HCT116 (cell line): ENCODE measurements at regions not wholly inside any gene's neighbourhood (a gene's known extent, or its start where the extent isn't known, plus 50 kb on each side); places are given as distances from the start of the nearest gene placed in this dataset.

ENCODE experiments used
- ATAC-seq: fragments of 200-7000 bp; cut with Tn5 transposase; 2 replicates; pipeline ENCODE4 v1.9.1; 2020; ENCODE audit warnings: mild to moderate bottlenecking, moderate library complexity
- BruUV-seq: library from RNA; stranded (reverse); fragments of 400-500 nt; replicated peaks from 2 replicates; lab custom pipeline; 2021; lab: Mats Ljungman, UMichigan
- CTCF ChIA-PET: fragments of 300-600 bp; sonication (Branson Sonifier 250); formaldehyde crosslinking; loops from one replicate; lab custom pipeline; 2021; ENCODE audit warnings: antibody characterized with exemption; lab: Charles Lee
- POLR2A ChIA-PET: fragments of 300-600, 350-600 bp; sonication (Branson Sonifier 250); formaldehyde crosslinking; loops from one replicate; lab custom pipeline; 2021; ENCODE audit warnings: antibody characterized with exemption; lab: Charles Lee
- RAD21 ChIA-PET, 2 experiments: fragments of 300-600 bp; sonication (Branson Sonifier 250); formaldehyde crosslinking; loops; one replicate each; lab custom pipeline; 2023; ENCODE audit warnings: low total read pairs in 2 of 2; ENCODE audit not compliant: uncharacterized antibody in 2 of 2, unreplicated experiment in 2 of 2, low non-redundant PET in 1 of 2; lab: Charles Lee
- DNase-seq: peaks from one replicate; pipeline ENCODE4 v3.0.0-alpha.2; 2010; ENCODE audit warnings: low read depth, low spot score
- H2AFZ ChIP-seq: fragments of 200-600 bp; shearing (Covaris generic), sonication (generic); 2 replicates; pipeline ENCODE4 v1.6.1; 2017; ENCODE audit warnings: low read depth, mixed run types, mixed read lengths, antibody characterized with exemption, low read length; ENCODE audit not compliant: poor library complexity, severe bottlenecking
- H3K27ac ChIP-seq: 2 replicates; pipeline ENCODE4 v1.5.1; 2012; ENCODE audit warnings: low read depth, low read length
- H3K27me3 ChIP-seq: fragments of 200-600 bp; sonication (generic); 2 replicates; pipeline ENCODE4 v1.6.1; 2016; ENCODE audit warnings: mixed run types, low read length, mixed read lengths; ENCODE audit not compliant: insufficient read depth
- H3K36me3 ChIP-seq, 2 experiments: fragments of 200-500 bp in 1 of 2; fragments of 200-600 bp in 1 of 2; sonication (Bioruptor generic) in 1 of 2; sonication (generic) in 1 of 2; 2 replicates each; pipeline versions ENCODE4 v1.5.1 to v1.6.1; 2014 to 2016; ENCODE audit warnings: low read length in 2 of 2, inconsistent platforms in 1 of 2, mixed read lengths in 1 of 2, mixed run types in 1 of 2; ENCODE audit not compliant: insufficient read depth in 2 of 2, control insufficient read depth in 1 of 2
- H3K4me1 ChIP-seq, 2 experiments: fragments of 200-600 bp in 1 of 2; sonication (generic) in 1 of 2; 2 replicates each; pipeline versions ENCODE4 v1.5.1 to v1.6.1; 2012 to 2017; ENCODE audit warnings: low read length in 2 of 2, inconsistent platforms in 1 of 2, mild to moderate bottlenecking in 1 of 2, mixed read lengths in 1 of 2, mixed run types in 1 of 2, moderate library complexity in 1 of 2; ENCODE audit not compliant: insufficient read depth in 2 of 2, control insufficient read depth in 1 of 2
- H3K4me2 ChIP-seq: fragments of 200-600 bp; sonication (generic); 2 replicates; pipeline ENCODE4 v1.6.1; 2017; ENCODE audit warnings: mixed run types, low read length, mixed read lengths
- H3K4me3 ChIP-seq, 2 experiments: fragments of 200-600 bp in 1 of 2; sonication (generic) in 1 of 2; replicated peaks in 1 of 2; 2 replicates each; pipeline ENCODE4 v1.5.1; 2011 to 2016; ENCODE audit warnings: low read length in 2 of 2, control low read depth in 1 of 2, low read depth in 1 of 2, mild to moderate bottlenecking in 1 of 2, mixed read lengths in 1 of 2, mixed run types in 1 of 2
- H3K79me2 ChIP-seq: fragments of 200-600 bp; sonication (generic); 2 replicates; pipeline ENCODE4 v1.6.1; 2017; ENCODE audit warnings: mild to moderate bottlenecking, mixed run types, low read length, moderate library complexity, mixed read lengths; ENCODE audit not compliant: insufficient read depth
- H3K9ac ChIP-seq: fragments of 200-600 bp; sonication (generic); 2 replicates; pipeline ENCODE4 v1.6.1; 2016; ENCODE audit warnings: low read length, mixed read lengths
- H3K9me2 ChIP-seq: fragments of 200-600 bp; sonication (generic), shearing (Covaris generic); 2 replicates; pipeline ENCODE4 v1.6.1; 2017; ENCODE audit warnings: mixed run types, mild to moderate bottlenecking, moderate library complexity; ENCODE audit not compliant: insufficient read depth
- H3K9me3 ChIP-seq, 2 experiments: fragments of 200-500 bp in 1 of 2; fragments of 200-600 bp in 1 of 2; sonication (Bioruptor generic) in 1 of 2; sonication (generic) in 1 of 2; 2 replicates each; pipeline ENCODE4 v1.6.1; 2014 to 2017; ENCODE audit warnings: low read length in 2 of 2, mixed read lengths in 2 of 2, inconsistent platforms in 1 of 2, low read depth in 1 of 2, mild to moderate bottlenecking in 1 of 2, mixed run types in 1 of 2, moderate library complexity in 1 of 2; ENCODE audit not compliant: control insufficient read depth in 1 of 2, insufficient read depth in 1 of 2
- H4K20me1 ChIP-seq: fragments of 200-600 bp; sonication (generic), shearing (Covaris generic); 2 replicates; pipeline ENCODE4 v1.6.1; 2017; ENCODE audit warnings: mixed run types, mild to moderate bottlenecking, moderate library complexity; ENCODE audit not compliant: insufficient read depth
- CBX3 ChIP-seq: IDR thresholded peaks from 2 replicates; pipeline ENCODE4 v1.6.1; 2012; ENCODE audit warnings: low read depth
- CTCF ChIP-seq, 3 experiments: fragments of 200-600 bp in 1 of 3; sonication (generic) in 1 of 3; IDR thresholded peaks in 2 of 3; conservative IDR thresholded peaks in 1 of 3; 2 replicates each; pipeline ENCODE4 v1.5.1; 2012 to 2017; ENCODE audit warnings: low read depth in 2 of 3, low read length in 2 of 3, antibody characterized with exemption in 1 of 3, borderline replicate concordance in 1 of 3, control low read depth in 1 of 3, mild to moderate bottlenecking in 1 of 3, mixed read lengths in 1 of 3, mixed run types in 1 of 3, moderate library complexity in 1 of 3; ENCODE audit not compliant: insufficient read depth in 1 of 3
- ELF1 ChIP-seq: IDR thresholded peaks from 2 replicates; pipeline ENCODE4 v1.6.1; 2012; ENCODE audit warnings: low read depth, borderline replicate concordance
- EZH2phosphoT487 ChIP-seq: fragments of 200-600 bp; IDR thresholded peaks from 2 replicates; pipeline ENCODE4 v1.6.1; 2018; ENCODE audit warnings: antibody characterized with exemption, borderline replicate concordance
- JUND ChIP-seq: IDR thresholded peaks from 2 replicates; pipeline ENCODE4 v1.6.1; 2012
- MAX ChIP-seq: IDR thresholded peaks from 2 replicates; pipeline ENCODE4 v1.6.1; 2012
- SP1 ChIP-seq: IDR thresholded peaks from 2 replicates; pipeline ENCODE4 v1.6.1; 2012; ENCODE audit warnings: low read depth
- TCF7L2 ChIP-seq: IDR thresholded peaks from 2 replicates; pipeline ENCODE4 v1.7.0; 2011; ENCODE audit warnings: borderline replicate concordance, inconsistent platforms; ENCODE audit not compliant: insufficient read depth, insufficient read length; ENCODE audit errors: extremely low read depth
- YY1 ChIP-seq: IDR thresholded peaks from 2 replicates; pipeline ENCODE4 v1.6.1; 2011; ENCODE audit warnings: low read length, low read depth, moderate library complexity, mild to moderate bottlenecking; ENCODE audit not compliant: insufficient replicate concordance; ENCODE audit errors: extremely low read depth
- ZNF274 ChIP-seq: fragments of 200-500 bp; sonication (Bioruptor generic); IDR thresholded peaks from 2 replicates; pipeline ENCODE4 v1.6.1; 2014; ENCODE audit warnings: mild to moderate bottlenecking, low read depth, low read length, inconsistent platforms
- intact Hi-C: fragments of 100-400 bp; cut with micrococcal nuclease; formaldehyde crosslinking; loops from 2 replicates; pipeline ENCODE4 v1.10.0; 2022

- H3K4me3 ChIP-seq: no peak overlapping the region
- no peaks in the 10 kb centered on the region for H3K36me3 ChIP-seq
- no peak for TF ChIP-seq YY1
- no peak for TF ChIP-seq SP1
- no peak for TF ChIP-seq ZNF274
- TF ChIP-seq MAX: no peak
- no peak for TF ChIP-seq TCF7L2
- TF ChIP-seq JUND: no peak
- TF ChIP-seq EZH2phosphoT487: no peak
- no peak for TF ChIP-seq CTCF (IDR thresholded peaks at IDR 0.05 in 2 of 3, conservative IDR thresholded peaks at IDR 0.05 in 1 of 3; ENCODE audit: borderline replicate concordance in 1 of 3, insufficient read depth in 1 of 3, low read depth in 2 of 3, low read length in 2 of 3)
- TF ChIP-seq CBX3: no peak
- TF ChIP-seq ELF1: no peak
- no peaks in the 10 kb centered on the region for H3K9me3 ChIP-seq
- H4K20me1 ChIP-seq: no peaks in the 10 kb centered on the region
- no peak overlapping the region for H3K4me2 ChIP-seq
- ChIA-PET CTCF (no interaction called here), RAD21 (no interaction called here), POLR2A (no interaction called here)
- intact Hi-C loops: no loop called here
- ATAC-seq: no peak
- DNase-seq: no peak
- no peak overlapping the region for H3K27ac ChIP-seq
- H3K27me3 ChIP-seq: no peaks in the 10 kb centered on the region
- no peak overlapping the region for H3K9ac ChIP-seq
- no peaks in the 10 kb centered on the region for H3K4me1 ChIP-seq
- H2AFZ ChIP-seq: no peak overlapping the region
- no TSS peak for BruUV-seq
- no peaks in the 10 kb centered on the region for H3K9me2 ChIP-seq
- no peaks in the 10 kb centered on the region for H3K79me2 ChIP-seq
Observed at GRCh38 chr5:53236683-53237082, 127.1 kb upstream of the MOCS2 start.
